GM11168 (cell line): ENCODE measurements at regions not wholly inside any gene's neighbourhood (a gene's known extent, or its start where the extent isn't known, plus 50 kb on each side); places are given as distances from the start of the nearest gene placed in this dataset.
"Not testable (repeated sequence)": the region's sequence is repeated elsewhere in the genome, so short reads cannot be mapped to it uniquely, and the experiment has no call there.

Experiments
- in situ Hi-C: fragments of 300-500 bp; cut with MboI; formaldehyde crosslinking; loops from one replicate; pipeline ENCODE4 v1.12.0; 2022; ENCODE audit warnings: low sequenced_read_pairs; ENCODE audit not compliant: unreplicated experiment

- in situ Hi-C loops: no loop called here
These were observed 2494.9 kb upstream of the PCDH20 start for GRCh38 chr13:63910511-63910910.

- in situ Hi-C loops: no loop called here
These were observed 2494.2 kb upstream of the PCDH20 start for GRCh38 chr13:63909726-63910375.

GRCh38 chr13:63902141-63902540, 2486.5 kb upstream of the PCDH20 start:
- in situ Hi-C loops: no loop called here

- in situ Hi-C loops: no loop called here
These were observed 2486.0 kb upstream of the PCDH20 start for GRCh38 chr13:63901630-63902029.

GRCh38 chr13:63900406-63900805, 2484.8 kb upstream of the PCDH20 start:
- in situ Hi-C loops: no loop called here

GRCh38 chr13:63896321-63896720, 2480.7 kb upstream of the PCDH20 start:
- in situ Hi-C loops: no loop called here

GRCh38 chr13:63882052-63882451, 2466.4 kb upstream of the PCDH20 start:
- in situ Hi-C loops: no loop called here

- in situ Hi-C loops: no loop called here
These were observed 2465.1 kb upstream of the PCDH20 start for GRCh38 chr13:63880705-63881104.

GRCh38 chr13:63873936-63874335, 2458.3 kb upstream of the PCDH20 start:
- in situ Hi-C loops: no loop called here

- in situ Hi-C loops: no loop called here
These were observed 2448.7 kb upstream of the PCDH20 start for GRCh38 chr13:63864171-63864902.

GRCh38 chr13:63855457-63856118, 2439.9 kb upstream of the PCDH20 start:
- in situ Hi-C loops: no loop called here

- in situ Hi-C loops: no loop called here
These were observed 2438.2 kb upstream of the PCDH20 start for GRCh38 chr13:63853816-63854215.

- in situ Hi-C loops: no loop called here
These were observed 2435.9 kb upstream of the PCDH20 start for GRCh38 chr13:63851526-63851925.

- in situ Hi-C loops: no loop called here
These were observed 2428.4 kb upstream of the PCDH20 start for GRCh38 chr13:63843766-63844699.

- in situ Hi-C loops: no loop called here
These were observed 2426.5 kb upstream of the PCDH20 start for GRCh38 chr13:63842102-63842501.

GRCh38 chr13:63840551-63841421, 2425.1 kb upstream of the PCDH20 start:
- in situ Hi-C loops: no loop called here

GRCh38 chr13:63838366-63839110, 2422.9 kb upstream of the PCDH20 start:
- in situ Hi-C loops: no loop called here

- in situ Hi-C loops: not testable (repeated sequence)
These were observed 2422.1 kb upstream of the PCDH20 start for GRCh38 chr13:63837701-63838100.

GRCh38 chr13:63829609-63830008, 2414.0 kb upstream of the PCDH20 start:
- in situ Hi-C loops: not testable (repeated sequence)
